Urothelium cell line (cell line): ENCODE measurements at regions not wholly inside any gene's neighbourhood (a gene's known extent, or its start where the extent isn't known, plus 50 kb on each side); places are given as distances from the start of the nearest gene placed in this dataset.

Source experiments
- DNase-seq: peaks from one replicate; pipeline ENCODE4 v3.0.0; 2011; ENCODE audit warnings: low spot score, mixed read lengths
- FAIRE-seq: peaks from 2 replicates; lab custom pipeline; 2011; peaks lifted over from hg19 to GRCh38; lab: Jason Lieb, UNC

DNA sequence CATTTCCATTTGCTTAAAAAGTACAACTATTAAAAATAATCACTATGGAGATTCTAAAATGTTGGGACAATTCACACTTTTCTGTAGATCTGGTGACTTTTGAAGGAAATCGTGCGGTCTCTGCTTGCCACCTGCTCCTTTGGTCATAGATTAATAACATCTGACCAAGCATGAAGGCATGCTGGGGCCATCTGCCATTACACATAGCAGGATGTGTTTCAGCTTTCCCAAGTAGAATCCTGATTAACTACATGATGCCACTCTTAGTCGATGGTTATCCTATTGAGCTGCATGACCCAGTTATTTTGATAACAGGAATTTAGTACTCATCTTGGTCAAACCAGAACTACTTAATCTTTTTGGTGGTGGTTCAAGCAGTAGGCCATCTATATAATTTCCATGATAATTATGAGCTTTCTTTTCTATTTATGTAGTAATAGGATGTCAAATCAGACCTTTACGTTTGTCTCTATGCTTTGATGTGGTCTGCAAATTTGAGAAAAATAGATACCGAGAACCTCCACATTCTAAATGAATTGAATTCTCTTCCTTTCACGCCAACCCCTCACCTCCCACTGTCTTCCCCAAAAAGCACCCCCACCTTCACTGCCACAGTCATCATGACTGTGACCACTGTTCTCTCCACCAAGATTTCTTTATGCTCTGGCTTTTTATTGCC lies 158.1 kb downstream of the DIPK2A start:
- DNase-seq, result no peak
- FAIRE-seq, result no peak

DNA sequence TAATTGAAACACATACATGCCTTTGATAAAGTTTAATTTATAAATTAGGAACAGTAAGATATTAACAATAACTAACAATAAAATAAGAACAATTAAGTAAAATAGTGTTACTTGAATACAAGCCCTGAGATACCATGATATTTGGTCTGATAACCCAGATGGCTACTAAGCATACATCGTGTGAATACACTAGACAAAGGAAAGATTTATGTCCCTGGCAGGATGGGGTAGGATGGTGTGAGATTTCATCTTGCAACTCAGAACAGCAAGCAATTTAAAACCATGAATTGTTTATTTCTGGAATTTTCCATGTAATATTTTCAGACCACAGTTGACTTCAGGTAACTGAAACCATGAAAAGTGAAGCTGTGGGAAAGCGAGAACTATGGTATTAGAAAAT lies 169.5 kb downstream of the DIPK2A start:
- DNase-seq (no peak), FAIRE-seq (no peak)

DNA sequence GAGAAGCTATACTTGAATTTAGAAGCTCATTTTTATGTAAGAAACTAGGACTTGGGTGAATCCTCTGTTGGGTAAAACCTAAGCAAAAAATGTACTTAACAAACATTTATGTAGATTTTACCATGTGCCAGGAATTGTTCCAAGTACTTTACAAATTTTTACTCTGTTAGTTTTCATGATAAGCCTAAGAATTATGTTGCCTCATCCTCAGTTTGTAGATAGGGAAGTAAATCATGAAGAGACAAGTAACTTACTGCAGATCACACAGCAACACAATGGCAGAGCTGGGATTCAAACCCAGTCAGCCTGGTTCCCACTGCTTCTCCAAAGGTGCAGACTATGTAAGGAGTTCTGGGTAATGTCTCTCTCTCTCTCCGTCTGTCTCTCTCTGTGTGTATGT lies 169.9 kb downstream of the DIPK2A start:
- FAIRE-seq (no peak), DNase-seq (no peak)

- FAIRE-seq (no peak), DNase-seq (no peak)
These were observed 170.7 kb downstream of the DIPK2A start for GRCh38 chr3:144142151-144142840.

DNA sequence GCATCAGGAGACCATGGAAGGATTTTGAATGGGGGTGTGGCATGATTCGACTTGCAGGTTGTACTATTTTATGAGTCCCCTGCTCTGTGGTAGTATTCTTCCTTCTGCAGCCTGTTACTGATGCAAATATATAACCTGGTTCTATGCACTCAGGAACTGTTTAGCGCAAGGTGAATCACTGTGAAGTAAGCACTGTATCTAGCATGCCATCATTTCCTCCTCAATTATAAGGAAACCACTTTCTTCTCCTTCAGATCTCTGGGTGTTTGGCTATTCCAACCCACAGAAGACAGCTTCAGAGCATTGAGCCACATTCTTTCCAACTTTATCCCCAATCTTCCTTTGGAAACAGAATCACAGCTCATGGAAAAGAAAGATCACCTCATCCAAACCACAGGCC lies 176.7 kb downstream of the DIPK2A start:
- DNase-seq (no peak), FAIRE-seq (no peak)

GRCh38 chr3:144151983-144152382 lies 180.4 kb downstream of the DIPK2A start:
- DNase-seq, result no peak
- FAIRE-seq, result no peak

DNA sequence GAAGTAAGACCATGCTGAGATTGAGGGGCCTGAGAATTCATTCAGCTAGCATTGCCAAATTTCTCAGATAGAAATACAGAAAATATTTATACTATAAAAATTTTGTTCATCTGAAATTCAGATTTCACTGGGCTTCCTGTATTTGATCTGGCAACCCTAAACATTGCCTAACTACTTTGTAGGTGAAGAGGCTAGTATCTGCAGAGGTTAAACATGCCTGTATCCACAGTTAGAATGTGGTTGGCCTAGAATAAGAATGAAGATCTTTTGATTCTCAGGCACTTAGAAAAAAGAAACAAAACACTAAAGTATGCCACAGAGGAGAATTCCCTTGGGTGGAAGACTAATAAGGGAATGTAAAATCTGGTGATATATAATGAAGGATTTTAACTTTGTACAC lies 189.0 kb downstream of the DIPK2A start:
- no peak for DNase-seq
- no peak for FAIRE-seq

DNA sequence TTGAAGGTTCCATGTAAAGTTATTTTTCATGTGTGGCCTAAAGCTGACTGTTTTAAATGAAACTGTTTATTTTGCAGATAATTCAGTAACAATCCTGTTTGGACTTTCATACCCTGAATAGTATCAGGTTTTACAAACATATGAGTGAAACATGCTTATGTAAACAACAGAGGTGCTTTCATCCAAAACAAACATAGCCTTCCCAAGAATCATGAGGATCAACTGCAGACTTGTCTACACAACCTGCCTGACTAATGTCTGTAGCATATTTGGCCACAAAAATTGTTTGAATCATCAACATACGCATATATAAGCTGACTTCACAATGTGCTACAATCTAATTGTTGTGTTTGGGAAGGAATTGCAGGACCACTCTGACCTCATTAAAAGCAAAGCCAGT lies 190.4 kb downstream of the DIPK2A start:
- DNase-seq, result no peak
- FAIRE-seq, result no peak

- DNase-seq (no peak), FAIRE-seq (no peak)
These were observed 192.7 kb downstream of the DIPK2A start for GRCh38 chr3:144164352-144164751.

- DNase-seq (no peak), FAIRE-seq (no peak)
These were observed 193.9 kb downstream of the DIPK2A start for GRCh38 chr3:144165482-144165881.

GRCh38 chr3:144167634-144168033 lies 196.0 kb downstream of the DIPK2A start:
- DNase-seq (no peak), FAIRE-seq (no peak)

DNA sequence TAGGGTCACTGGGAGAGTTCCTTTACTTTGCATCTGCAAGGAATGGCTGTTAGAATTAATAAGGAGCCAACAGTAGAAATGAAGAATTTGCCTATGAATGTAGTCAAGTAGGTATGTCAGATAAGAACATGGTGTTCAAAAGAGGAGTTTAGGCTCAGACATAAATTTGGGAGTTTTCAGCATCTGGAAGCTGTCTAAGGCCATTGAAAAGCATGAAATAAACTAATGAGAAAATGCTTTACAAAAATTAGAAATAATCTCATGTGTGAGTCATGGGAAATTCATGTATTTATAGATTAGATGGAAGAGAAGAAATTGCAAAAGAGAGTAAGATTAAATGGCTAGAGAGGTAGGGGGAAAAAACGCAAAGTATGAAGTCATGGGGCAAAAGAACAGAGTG lies 201.9 kb downstream of the DIPK2A start:
- no peak for DNase-seq

DNA sequence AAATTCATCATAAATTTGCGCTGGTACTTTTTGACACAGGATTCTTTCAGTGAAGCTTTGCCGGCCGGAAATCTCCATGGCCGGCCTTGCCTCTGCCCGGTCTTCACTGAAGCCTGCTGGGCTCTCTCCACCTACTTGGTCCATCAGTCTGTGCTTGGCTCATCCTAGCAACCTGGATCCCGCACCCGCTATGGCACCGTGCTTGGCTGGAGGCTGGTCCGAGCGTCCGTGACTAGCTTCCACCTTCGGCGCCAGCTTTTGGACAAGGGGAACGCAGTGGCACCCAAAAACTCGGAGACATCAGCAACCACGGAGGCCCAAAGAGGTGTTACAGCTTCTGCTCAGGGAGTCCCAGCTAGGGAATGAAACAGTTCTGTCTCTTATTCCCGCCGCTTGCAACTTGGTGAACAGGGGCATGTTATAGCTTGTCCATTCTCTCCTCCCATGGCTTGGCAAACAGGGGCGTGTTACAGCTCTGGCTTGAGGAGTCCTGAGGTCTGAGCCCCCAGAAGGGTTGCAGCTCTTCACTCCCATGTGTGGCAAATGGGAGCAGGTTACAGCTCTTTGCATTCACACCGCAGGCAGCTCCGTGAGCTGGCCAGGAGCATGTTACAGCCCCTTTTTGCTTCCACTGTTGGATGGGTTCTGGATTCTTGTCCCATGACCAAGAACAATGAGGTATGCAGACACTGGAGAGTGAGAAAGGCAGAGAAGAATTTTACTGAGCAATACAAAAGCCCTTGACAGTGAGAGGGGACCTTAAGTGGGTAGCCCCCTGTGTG lies 204.2 kb downstream of the DIPK2A start:
- FAIRE-seq (no peak), DNase-seq (no peak)

More for the DNA sequence above, 201.9 kb downstream of the DIPK2A start:
- no peak for FAIRE-seq

DNA sequence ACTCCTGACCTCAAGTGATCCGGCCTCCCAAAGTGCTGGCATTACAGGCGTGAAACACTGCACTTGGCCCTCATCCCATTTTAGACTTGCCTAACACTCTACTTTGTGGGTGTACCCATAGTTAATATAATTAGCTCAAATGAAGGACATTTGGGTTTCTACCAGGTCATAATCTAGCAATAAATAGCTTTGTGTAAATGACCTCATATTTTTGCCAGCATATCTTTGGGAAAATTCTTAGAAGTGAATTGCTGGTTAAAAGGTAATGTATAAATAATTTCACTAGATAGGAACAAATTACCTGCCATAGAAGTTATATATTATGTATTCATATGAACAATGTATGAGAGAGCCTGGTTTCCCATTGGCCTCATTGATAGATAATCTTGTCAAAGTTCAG lies 206.0 kb downstream of the DIPK2A start:
- FAIRE-seq, result no peak

DNA sequence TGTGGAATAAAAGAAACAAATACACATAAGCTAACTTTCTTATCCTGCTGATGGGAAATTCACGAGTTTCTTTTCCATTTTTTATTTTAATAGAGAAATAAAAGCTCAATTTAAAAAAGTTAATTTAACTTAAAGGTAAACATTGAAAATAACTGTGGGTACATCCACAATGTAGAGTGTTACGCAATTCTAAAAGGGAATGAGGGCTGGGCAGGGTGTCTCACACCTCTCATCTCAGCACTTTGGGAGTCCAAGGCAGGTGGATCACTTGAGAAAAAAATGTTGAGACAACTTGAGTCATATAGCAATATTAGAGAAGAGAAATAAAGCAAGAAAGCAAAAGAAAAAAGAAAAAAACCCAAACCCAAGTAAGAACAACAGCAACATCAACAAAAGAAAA lies 207.0 kb downstream of the DIPK2A start:
- DNase-seq (no peak), FAIRE-seq (no peak)

More for the DNA sequence above, 206.0 kb downstream of the DIPK2A start:
- DNase-seq, result no peak

GRCh38 chr3:144181062-144181461 lies 209.4 kb downstream of the DIPK2A start:
- FAIRE-seq, result no peak
- DNase-seq, result no peak

GRCh38 chr3:144182501-144182900 lies 210.9 kb downstream of the DIPK2A start:
- FAIRE-seq (no peak), DNase-seq (no peak)

DNA sequence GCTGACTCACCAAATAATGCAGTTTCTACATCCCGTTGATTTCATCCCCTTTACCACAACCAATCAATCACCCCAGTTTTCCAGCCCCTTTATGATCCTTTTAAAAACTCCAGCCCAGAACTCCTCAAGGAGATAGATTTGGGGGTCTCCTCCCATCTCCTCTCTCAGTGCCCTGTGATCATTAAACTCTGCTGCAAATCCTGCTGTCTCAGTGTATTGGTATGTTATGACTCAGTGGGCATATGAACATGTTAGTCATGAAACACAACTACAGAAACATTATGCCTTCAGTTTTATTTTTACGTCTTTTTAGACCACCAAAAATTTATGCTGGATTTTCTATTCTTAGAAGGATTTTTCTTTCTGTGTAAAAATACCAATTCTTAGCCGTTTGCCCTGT lies 213.7 kb downstream of the DIPK2A start:
- FAIRE-seq (no peak), DNase-seq (no peak)

DNA sequence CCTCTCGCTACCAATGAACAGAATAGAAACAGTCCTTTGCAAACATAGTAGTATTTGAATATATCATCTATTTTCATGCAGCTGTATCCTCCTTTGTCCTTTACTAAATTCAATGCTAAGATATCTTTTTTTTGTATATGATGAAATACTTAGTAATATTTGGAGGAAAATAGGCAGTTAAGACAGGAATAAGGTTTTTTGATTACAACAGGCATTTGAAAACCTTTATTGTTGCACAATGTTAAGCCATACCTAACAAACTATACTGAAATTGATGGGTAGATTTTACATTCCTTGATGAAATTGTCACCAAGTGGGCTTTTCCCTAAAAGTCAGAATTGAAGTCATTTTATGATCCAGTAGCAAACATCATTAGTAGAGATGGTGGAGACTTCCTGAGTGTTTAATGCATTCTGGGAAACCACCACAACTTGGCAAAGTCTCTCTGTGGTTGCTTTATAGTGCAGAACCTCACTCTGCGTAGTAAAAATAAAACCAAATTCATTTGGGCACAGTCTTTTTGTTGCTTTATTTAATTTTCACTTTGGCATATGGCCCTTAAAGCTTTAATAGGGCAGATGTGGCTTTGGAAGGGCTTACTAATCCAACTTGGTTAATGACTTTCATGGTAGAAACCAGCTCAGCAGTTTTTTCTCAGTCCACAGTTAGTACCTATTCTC lies 216.0 kb downstream of the DIPK2A start:
- FAIRE-seq (no peak), DNase-seq (no peak)

DNA sequence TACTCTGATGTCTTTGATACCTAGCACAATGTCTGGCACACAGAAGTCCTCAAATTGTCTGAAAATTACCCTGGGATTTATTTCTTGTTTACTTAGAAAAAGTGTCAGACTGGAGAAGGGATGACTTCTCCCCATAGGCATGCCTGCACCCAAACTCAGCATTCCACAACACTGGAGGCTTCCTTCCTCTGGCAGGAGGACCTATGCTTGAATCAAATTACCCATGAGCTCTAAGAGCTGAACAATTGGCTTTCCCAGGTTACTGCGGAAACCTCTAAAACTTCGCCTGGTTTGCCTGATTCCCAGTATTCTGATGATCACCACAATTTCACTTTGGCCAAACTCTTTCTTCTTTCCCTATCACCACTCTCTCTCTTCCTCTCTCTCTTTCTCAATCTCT lies 217.4 kb downstream of the DIPK2A start:
- DNase-seq (peak; percentile 15), FAIRE-seq (no peak)

DNA sequence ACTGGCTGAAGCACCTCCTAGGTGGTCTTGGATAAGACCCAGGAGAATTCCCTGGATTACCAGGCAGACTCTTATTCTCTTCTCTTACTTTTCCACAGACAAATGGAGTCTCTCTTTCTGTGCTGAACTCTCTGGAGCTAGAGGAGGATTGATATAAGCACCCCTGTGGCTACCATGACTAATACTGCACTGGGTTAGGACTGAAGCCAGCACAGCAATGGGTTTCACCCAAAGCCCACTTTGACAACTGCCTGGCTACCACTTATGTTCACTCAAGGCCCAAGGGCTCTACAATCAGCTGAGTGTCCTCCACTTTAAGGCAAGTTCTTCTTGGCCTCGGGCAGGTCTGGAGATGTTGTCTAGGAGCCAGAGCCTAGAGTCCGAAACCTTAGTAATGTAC lies 225.5 kb downstream of the DIPK2A start:
- FAIRE-seq, result no peak

More for the DNA sequence above, 225.5 kb downstream of the DIPK2A start:
- DNase-seq, result no peak
